DMS114 treated with DMSO at 0.1 percent for 48 hours (cell line): ENCODE measurements at regions not wholly inside any gene's neighbourhood (a gene's known extent, or its start where the extent isn't known, plus 50 kb on each side); places are given as distances from the start of the nearest gene placed in this dataset.

ENCODE experiments used
- DNase-seq: peaks from one replicate; lab custom pipeline; 2025; ENCODE audit not compliant: unreplicated experiment; lab: John Stamatoyannopoulos, UW

DNA sequence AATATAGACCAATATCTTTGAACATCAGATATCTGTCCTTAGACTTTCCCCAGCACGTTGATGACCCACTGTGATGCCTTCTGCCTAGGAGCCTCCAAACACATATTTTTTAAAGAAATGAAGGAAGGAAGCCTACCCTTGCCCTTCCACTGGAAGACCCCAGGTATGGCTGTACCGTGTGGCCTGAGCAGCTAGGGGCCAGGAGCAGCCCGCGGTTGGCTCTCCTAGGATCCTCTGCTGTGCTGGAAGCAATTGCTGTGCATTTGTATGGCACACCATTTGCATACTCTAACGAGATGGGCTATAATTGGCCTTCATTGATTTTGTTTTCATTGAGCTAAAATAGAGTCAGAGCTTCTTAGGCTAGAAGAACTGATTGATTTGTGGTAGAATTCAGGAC lies 128.8 kb downstream of the GPAT3 start:
- no peak for DNase-seq

- DNase-seq = no peak
These were observed 128.2 kb downstream of the GPAT3 start for GRCh38 chr4:83664071-83664470.

DNA sequence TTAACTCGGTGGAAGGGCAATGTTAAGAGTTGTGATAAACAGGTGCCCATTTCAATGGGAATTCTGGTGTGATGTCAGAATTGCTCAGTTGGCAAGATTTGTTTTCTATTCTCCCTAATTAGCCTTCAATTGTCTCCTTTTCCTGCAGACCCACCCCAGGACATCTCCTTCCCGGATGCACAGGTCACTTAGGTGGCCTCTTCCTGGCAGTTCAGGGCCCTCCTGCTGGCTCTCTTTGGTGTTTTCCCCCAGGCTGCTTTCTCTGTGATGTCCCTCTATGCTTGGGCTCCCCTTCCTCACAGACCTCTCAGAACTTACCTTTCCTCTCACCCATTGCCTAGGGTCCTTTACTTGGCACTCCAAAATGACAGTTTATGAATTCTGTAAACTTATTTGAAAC lies 126.3 kb downstream of the GPAT3 start:
- DNase-seq = no peak

- no peak for DNase-seq
These were observed 125.5 kb downstream of the GPAT3 start for GRCh38 chr4:83661359-83661758.

DNA sequence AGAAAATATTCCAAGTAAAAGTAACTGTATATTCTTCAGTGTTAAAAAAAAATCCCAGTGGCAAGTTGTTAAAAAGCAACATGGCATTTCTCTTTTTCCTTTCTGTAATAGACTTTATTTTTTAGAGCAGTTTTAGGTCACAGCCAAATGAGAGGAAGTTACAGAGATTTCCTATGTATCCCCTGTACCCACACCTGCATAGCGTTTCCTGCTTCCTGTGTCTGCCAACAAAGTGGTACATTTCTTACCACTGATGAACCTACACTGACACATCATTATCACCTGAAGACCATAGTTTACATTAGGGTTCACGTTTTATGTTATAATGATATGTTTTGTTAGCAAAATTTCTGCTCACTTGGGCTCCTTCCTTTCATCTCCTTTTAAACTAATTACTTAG lies 124.7 kb downstream of the GPAT3 start:
- no peak for DNase-seq

DNA sequence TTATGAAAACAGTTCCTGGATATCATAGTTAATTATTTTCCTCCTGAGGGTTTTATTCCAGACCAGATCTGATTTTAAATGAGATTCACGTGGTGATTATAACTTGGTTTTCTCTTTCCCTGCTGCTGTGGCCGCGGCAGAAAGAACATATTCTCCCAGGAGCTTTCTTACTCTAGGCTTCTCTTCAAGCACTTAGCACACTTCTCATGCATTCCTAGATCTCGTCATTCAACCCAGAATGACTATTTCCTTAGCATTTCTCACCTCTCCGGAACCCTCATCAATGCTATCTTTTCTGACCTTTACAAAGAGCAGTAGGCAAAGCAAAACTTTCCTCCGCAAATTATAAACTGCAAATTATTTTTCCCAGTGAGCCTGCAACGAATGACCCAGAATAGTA lies 122.9 kb downstream of the GPAT3 start:
- no peak for DNase-seq

- no peak for DNase-seq
These were observed 121.4 kb downstream of the GPAT3 start for GRCh38 chr4:83657336-83657735.
